ENCODE measurements at regions not wholly inside any gene's neighbourhood (a gene's known extent, or its start where the extent isn't known, plus 50 kb on each side); places are given as distances from the start of the nearest gene placed in this dataset.

DNA sequence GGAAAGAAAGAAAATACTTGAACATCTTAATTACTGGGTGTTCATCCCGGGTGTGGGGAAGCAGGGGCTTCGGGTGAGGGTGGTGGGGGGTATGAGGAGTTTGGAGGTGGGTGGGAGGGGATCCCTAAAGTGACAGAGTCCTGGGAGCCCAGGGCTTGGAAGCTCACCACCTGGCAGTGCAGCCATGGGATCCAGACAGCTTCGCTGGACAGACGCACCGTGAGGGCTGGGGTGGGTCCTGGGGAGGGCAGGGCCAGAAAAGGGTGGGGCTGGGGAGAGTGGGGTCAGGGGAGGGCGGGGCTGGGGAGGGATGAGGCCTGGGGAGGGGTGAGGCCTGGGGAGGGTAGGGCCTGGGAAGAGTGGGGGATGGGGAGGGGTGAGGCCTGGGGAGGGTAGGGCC is 127.5 kb upstream of the LPCAT1 start (continued):
- TF ChIP-seq, protein P1, sequence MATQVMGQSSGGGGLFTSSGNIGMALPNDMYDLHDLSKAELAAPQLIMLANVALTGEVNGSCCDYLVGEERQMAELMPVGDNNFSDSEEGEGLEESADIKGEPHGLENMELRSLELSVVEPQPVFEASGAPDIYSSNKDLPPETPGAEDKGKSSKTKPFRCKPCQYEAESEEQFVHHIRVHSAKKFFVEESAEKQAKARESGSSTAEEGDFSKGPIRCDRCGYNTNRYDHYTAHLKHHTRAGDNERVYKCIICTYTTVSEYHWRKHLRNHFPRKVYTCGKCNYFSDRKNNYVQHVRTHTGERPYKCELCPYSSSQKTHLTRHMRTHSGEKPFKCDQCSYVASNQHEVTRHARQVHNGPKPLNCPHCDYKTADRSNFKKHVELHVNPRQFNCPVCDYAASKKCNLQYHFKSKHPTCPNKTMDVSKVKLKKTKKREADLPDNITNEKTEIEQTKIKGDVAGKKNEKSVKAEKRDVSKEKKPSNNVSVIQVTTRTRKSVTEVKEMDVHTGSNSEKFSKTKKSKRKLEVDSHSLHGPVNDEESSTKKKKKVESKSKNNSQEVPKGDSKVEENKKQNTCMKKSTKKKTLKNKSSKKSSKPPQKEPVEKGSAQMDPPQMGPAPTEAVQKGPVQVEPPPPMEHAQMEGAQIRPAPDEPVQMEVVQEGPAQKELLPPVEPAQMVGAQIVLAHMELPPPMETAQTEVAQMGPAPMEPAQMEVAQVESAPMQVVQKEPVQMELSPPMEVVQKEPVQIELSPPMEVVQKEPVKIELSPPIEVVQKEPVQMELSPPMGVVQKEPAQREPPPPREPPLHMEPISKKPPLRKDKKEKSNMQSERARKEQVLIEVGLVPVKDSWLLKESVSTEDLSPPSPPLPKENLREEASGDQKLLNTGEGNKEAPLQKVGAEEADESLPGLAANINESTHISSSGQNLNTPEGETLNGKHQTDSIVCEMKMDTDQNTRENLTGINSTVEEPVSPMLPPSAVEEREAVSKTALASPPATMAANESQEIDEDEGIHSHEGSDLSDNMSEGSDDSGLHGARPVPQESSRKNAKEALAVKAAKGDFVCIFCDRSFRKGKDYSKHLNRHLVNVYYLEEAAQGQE (IDR thresholded peaks at IDR 0.05; ENCODE audit: low read depth, low read length), result no peak
- TF ChIP-seq, protein P2, sequence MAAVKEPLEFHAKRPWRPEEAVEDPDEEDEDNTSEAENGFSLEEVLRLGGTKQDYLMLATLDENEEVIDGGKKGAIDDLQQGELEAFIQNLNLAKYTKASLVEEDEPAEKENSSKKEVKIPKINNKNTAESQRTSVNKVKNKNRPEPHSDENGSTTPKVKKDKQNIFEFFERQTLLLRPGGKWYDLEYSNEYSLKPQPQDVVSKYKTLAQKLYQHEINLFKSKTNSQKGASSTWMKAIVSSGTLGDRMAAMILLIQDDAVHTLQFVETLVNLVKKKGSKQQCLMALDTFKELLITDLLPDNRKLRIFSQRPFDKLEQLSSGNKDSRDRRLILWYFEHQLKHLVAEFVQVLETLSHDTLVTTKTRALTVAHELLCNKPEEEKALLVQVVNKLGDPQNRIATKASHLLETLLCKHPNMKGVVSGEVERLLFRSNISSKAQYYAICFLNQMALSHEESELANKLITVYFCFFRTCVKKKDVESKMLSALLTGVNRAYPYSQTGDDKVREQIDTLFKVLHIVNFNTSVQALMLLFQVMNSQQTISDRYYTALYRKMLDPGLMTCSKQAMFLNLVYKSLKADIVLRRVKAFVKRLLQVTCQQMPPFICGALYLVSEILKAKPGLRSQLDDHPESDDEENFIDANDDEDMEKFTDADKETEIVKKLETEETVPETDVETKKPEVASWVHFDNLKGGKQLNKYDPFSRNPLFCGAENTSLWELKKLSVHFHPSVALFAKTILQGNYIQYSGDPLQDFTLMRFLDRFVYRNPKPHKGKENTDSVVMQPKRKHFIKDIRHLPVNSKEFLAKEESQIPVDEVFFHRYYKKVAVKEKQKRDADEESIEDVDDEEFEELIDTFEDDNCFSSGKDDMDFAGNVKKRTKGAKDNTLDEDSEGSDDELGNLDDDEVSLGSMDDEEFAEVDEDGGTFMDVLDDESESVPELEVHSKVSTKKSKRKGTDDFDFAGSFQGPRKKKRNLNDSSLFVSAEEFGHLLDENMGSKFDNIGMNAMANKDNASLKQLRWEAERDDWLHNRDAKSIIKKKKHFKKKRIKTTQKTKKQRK (IDR thresholded peaks at IDR 0.05; ENCODE audit: low read depth, low read length), result no peak
- TF ChIP-seq SMAD1 (IDR thresholded peaks at IDR 0.05; ENCODE audit: low read depth, partially characterized antibody) (no peak), FOS (IDR thresholded peaks at IDR 0.05; ENCODE audit: borderline replicate concordance, extremely low read depth, insufficient read length) (no peak), GATAD2B (conservative IDR thresholded peaks at IDR 0.05; ENCODE audit: low read depth) (no peak), KDM1A (IDR thresholded peaks at IDR 0.05; ENCODE audit: borderline replicate concordance) (no peak), ZBTB11 (CRISPR knock-in tag; IDR thresholded peaks at IDR 0.05) (no peak), HCFC1 (IDR thresholded peaks at IDR 0.05; ENCODE audit: low read length) (no peak), CBX5 (IDR thresholded peaks at IDR 0.05; ENCODE audit: low read depth) (no peak), CREM (IDR thresholded peaks at IDR 0.05; ENCODE audit: low read depth) (no peak), BACH1 (IDR thresholded peaks at IDR 0.05; ENCODE audit: borderline replicate concordance) (no peak), ZNF217 (IDR thresholded peaks at IDR 0.05) (no peak), NR2C2 (IDR thresholded peaks at IDR 0.05; ENCODE audit: borderline replicate concordance, control insufficient read depth, insufficient read length, low read depth) (no peak), NRF1 (conservative IDR thresholded peaks at IDR 0.05; ENCODE audit: low read depth, low read length) (no peak)

All from GM12878 (cell line).